Bronchial epithelial cell (primary cell): ENCODE measurements at regions not wholly inside any gene's neighbourhood (a gene's known extent, or its start where the extent isn't known, plus 50 kb on each side); places are given as distances from the start of the nearest gene placed in this dataset.
"Not testable (repeated sequence)": the region's sequence is repeated elsewhere in the genome, so short reads cannot be mapped to it uniquely, and the experiment has no call there.

ENCODE experiments used
- DNase-seq: peaks from one replicate; pipeline ENCODE4 v3.0.0-alpha.2; 2010; ENCODE audit warnings: low read depth
- FAIRE-seq: peaks from 2 replicates; lab custom pipeline; 2011; peaks lifted over from hg19 to GRCh38; lab: Jason Lieb, UNC
- H3K27me3 ChIP-seq: 2 replicates; pipeline ENCODE4 v1.5.1; 2011; ENCODE audit warnings: low read length; ENCODE audit not compliant: control insufficient read depth, insufficient read depth
- H3K36me3 ChIP-seq: 2 replicates; pipeline ENCODE4 v1.5.1; 2011; ENCODE audit warnings: low read length; ENCODE audit not compliant: control insufficient read depth, insufficient read depth
- H3K4me3 ChIP-seq: 2 replicates; pipeline ENCODE4 v1.5.1; 2011; ENCODE audit warnings: mild to moderate bottlenecking, low read depth, low read length, control low read depth
- CTCF ChIP-seq: IDR thresholded peaks from 2 replicates; pipeline ENCODE4 v1.5.1; 2011; ENCODE audit warnings: mild to moderate bottlenecking, moderate library complexity, low read length, control low read depth, inconsistent platforms; ENCODE audit not compliant: insufficient read depth, severe bottlenecking

GRCh38 chrX:109190542-109190941 is 291.3 kb downstream of the GUCY2F start:
- FAIRE-seq (no peak), DNase-seq (no peak)
- Histone ChIP-seq H3K36me3 (no peaks in the 10 kb centered on the region), H3K4me3 (no peak overlapping the region), H3K27me3 (no peaks in the 10 kb centered on the region)
- TF ChIP-seq CTCF, result no peak

DNA sequence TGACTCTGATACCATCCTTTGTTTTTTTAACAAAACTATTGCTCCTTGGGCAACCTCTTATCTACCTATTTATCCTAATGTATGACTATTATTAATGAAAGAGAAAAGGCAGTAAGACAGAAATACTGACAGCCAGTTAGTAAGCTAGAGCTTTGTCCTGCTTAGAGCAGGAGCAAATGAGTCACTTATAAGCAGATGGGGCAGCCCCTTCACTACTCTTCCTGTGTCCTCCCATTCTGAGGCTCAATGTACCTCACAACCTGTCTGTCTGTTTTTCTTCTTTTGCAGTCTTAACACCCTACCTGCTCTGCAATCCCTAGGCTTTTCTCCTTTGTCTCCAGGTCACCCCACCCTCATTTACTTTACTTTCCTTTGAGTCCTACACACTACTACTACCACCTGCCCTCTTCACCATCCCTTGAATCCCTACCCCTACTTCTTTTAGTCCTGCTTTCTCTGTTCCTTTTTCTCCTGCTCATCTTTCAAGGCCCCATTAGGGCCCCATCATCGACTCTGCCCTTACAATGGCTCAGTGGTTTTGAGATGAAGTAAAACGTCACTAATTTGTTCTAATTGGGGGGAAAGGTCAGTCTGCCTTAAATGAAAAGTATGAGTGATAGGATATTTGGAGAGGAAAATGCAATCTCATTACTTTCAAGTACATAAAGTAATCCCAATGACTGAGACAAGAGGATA is 294.3 kb downstream of the GUCY2F start:
- TF ChIP-seq CTCF, result no peak
- H3K4me3 ChIP-seq, result no peak overlapping the region
- no peaks in the 10 kb centered on the region for H3K36me3 ChIP-seq
- FAIRE-seq (no peak), DNase-seq (peak; percentile 3)
- no peaks in the 10 kb centered on the region for H3K27me3 ChIP-seq

GRCh38 chrX:109186939-109187338 is 294.9 kb downstream of the GUCY2F start:
- Histone ChIP-seq H3K36me3 (no peaks in the 10 kb centered on the region), H3K27me3 (no peaks in the 10 kb centered on the region), H3K4me3 (no peak overlapping the region)
- FAIRE-seq, result no peak
- no peak for DNase-seq
- TF ChIP-seq CTCF, result no peak

DNA sequence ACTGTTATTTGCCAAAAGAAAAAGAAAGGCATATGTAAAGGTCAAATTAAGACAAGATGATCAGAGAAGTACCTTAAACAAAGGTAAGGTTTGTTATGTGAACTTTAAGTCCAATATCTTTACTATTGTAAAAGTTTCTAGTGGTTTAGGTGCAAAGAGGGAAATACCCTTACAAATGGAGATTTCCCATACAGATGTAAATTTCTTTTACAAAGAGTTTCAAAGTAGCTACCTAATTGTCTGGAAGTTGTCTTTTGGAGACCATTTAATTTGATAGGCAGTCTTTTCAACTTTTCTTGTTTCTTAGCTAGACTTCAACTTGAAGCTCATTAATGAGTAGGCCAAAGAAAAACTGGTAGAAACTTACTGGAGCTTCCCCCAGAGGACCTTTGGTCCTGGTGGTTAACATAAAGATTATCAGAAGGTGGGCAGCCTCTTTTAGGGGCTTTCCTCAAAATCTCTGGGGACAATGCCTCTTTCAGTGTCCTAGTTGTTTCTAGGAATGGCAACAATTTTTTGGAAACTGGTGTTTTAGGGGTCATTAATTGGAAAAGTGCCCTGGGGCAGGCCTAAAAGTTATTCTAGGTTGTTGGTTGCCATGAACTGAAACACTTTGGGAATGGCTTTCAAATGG is 297.3 kb downstream of the GUCY2F start:
- TF ChIP-seq CTCF, result no peak
- Histone ChIP-seq H3K27me3 (no peaks in the 10 kb centered on the region), H3K4me3 (no peak overlapping the region), H3K36me3 (no peaks in the 10 kb centered on the region)
- no peak for FAIRE-seq
- DNase-seq, result no peak

DNA sequence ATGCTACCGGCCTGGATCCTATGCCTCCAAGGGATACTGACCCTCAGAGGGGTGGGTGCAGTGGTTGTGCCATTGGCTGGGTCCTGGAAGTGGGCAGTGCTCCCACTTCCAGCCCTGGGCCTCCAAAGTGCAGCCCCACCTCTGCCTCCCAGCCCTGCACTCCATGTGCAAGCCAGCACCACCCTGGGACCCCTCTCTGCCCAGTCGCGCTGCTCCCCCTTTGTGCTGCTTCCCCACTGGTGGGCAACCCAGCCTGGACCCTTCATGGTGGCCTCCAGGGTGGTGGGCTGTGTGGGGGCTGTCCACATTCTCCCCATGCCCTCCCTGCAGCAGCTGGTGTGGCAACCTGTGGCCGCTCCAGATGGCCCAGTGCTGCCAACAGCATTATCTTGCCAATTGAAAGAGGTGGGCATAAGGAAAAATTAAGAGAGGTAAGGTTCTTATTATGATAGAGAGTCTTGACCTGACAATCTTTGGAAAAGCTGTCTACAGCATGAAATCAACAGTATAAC is 309.7 kb downstream of the GUCY2F start:
- no peaks in the 10 kb centered on the region for H3K36me3 ChIP-seq
- DNase-seq (no peak), FAIRE-seq (no peak)
- no peak for TF ChIP-seq CTCF
- H3K27me3 ChIP-seq, result no peaks in the 10 kb centered on the region
- H3K4me3 ChIP-seq, result no peak overlapping the region

DNA sequence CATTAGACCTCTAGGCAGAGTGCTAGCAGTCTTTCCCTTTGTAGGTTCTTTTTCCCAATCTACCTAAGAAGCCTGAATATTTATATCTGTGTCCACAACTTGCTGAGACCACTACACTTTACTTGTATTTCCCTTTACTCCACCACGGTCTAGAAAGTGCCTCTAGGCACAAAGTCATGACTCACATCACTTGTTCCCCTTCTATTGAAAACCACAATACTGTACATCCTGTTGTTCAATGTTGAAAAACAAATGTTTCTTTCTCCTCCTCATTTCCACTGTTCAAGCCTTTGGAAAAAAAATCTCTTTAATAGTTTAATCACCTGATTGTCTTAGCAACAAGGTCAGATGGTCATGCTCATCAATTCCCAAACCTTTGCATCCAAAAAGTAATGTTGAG is 326.7 kb downstream of the GUCY2F start:
- TF ChIP-seq CTCF, result no peak
- FAIRE-seq (no peak), DNase-seq (peak; percentile 62)
- H3K36me3 ChIP-seq, result no peaks in the 10 kb centered on the region
- H3K27me3 ChIP-seq, result no peaks in the 10 kb centered on the region
- H3K4me3 ChIP-seq, result no peak overlapping the region

DNA sequence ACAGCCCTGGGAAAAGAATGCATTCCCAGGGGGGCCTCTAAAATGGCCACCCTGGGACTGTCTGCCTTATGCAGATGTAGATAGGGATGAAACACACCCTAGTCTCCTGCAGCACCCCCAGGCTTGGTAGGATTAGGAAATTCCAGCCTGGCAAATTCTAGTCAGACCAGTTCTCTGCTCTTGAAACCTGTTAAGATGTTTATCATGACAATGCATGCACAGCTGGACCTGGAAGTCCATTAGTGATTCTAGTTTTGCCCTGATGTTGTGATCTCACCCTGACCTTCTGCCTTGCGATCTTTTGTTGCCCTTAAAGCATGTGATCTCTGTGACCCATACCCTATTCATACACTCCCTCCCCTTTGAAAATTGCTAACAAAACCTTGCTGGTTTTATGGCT is 337.7 kb downstream of the GUCY2F start:
- not testable (repeated sequence) for H3K27me3 ChIP-seq, H3K36me3 ChIP-seq, DNase-seq, FAIRE-seq, H3K4me3 ChIP-seq
